ENCODE measurements at regions not wholly inside any gene's neighbourhood (a gene's known extent, or its start where the extent isn't known, plus 50 kb on each side); places are given as distances from the start of the nearest gene placed in this dataset.

DNA sequence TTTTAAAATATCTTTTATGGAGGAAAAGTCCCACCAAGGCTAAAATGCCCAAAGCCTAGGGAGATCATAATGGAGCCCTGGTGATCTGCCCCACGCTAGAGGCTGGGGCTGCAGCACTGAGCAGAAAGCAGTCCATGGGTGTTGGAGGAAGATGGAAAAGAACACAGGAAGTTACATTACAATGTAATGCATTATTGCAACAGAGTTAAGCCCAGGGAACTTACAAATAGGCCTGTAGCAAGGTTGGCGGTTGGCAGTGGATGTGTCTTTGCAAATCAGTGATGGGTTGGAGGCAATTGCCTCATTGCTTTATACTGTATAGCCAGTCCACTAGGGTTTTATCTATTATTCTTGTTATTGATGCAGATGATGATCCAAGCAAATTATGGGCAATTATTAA is 399.9 kb downstream of the NDFIP2 start:
- no peak overlapping the region for H3K27ac ChIP-seq (ENCODE audit: low read depth)
- H3K4me3 Mint-ChIP-seq: no peak overlapping the region
- no peak for TF ChIP-seq EZH2phosphoT487 (IDR thresholded peaks at IDR 0.05; ENCODE audit: unreplicated experiment)
- TF ChIP-seq POLR2AphosphoS5 (IDR thresholded peaks at IDR 0.05; ENCODE audit: low read depth): no peak
- TF ChIP-seq, protein P1, sequence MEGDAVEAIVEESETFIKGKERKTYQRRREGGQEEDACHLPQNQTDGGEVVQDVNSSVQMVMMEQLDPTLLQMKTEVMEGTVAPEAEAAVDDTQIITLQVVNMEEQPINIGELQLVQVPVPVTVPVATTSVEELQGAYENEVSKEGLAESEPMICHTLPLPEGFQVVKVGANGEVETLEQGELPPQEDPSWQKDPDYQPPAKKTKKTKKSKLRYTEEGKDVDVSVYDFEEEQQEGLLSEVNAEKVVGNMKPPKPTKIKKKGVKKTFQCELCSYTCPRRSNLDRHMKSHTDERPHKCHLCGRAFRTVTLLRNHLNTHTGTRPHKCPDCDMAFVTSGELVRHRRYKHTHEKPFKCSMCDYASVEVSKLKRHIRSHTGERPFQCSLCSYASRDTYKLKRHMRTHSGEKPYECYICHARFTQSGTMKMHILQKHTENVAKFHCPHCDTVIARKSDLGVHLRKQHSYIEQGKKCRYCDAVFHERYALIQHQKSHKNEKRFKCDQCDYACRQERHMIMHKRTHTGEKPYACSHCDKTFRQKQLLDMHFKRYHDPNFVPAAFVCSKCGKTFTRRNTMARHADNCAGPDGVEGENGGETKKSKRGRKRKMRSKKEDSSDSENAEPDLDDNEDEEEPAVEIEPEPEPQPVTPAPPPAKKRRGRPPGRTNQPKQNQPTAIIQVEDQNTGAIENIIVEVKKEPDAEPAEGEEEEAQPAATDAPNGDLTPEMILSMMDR (conservative IDR thresholded peaks at IDR 0.05; ENCODE audit: low read depth in 2 of 2): no peak
- TF ChIP-seq EZH2 (IDR thresholded peaks at IDR 0.05; ENCODE audit: low read depth, unreplicated experiment): no peak
- no peak for TF ChIP-seq CREB1 (CRISPR knock-in tag; IDR thresholded peaks at IDR 0.05; ENCODE audit: low read depth)
- no peak for TF ChIP-seq ZNF462 (CRISPR knock-in tag; IDR thresholded peaks at IDR 0.05)
- no peak for TF ChIP-seq NANOG (IDR thresholded peaks at IDR 0.05; ENCODE audit: borderline replicate concordance)
- no peak for TF ChIP-seq JUNB (IDR thresholded peaks at IDR 0.05; ENCODE audit: unreplicated experiment)
- no peak for TF ChIP-seq STAT1 (IDR thresholded peaks at IDR 0.05; ENCODE audit: unreplicated experiment)
- TF ChIP-seq ZNF331 (CRISPR knock-in tag; IDR thresholded peaks at IDR 0.05; ENCODE audit: low read depth): no peak
- no peak for TF ChIP-seq ZNF114 (CRISPR knock-in tag; IDR thresholded peaks at IDR 0.05)
- TF ChIP-seq, protein P2, sequence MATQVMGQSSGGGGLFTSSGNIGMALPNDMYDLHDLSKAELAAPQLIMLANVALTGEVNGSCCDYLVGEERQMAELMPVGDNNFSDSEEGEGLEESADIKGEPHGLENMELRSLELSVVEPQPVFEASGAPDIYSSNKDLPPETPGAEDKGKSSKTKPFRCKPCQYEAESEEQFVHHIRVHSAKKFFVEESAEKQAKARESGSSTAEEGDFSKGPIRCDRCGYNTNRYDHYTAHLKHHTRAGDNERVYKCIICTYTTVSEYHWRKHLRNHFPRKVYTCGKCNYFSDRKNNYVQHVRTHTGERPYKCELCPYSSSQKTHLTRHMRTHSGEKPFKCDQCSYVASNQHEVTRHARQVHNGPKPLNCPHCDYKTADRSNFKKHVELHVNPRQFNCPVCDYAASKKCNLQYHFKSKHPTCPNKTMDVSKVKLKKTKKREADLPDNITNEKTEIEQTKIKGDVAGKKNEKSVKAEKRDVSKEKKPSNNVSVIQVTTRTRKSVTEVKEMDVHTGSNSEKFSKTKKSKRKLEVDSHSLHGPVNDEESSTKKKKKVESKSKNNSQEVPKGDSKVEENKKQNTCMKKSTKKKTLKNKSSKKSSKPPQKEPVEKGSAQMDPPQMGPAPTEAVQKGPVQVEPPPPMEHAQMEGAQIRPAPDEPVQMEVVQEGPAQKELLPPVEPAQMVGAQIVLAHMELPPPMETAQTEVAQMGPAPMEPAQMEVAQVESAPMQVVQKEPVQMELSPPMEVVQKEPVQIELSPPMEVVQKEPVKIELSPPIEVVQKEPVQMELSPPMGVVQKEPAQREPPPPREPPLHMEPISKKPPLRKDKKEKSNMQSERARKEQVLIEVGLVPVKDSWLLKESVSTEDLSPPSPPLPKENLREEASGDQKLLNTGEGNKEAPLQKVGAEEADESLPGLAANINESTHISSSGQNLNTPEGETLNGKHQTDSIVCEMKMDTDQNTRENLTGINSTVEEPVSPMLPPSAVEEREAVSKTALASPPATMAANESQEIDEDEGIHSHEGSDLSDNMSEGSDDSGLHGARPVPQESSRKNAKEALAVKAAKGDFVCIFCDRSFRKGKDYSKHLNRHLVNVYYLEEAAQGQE (IDR thresholded peaks at IDR 0.05; ENCODE audit: unreplicated experiment): no peak
- TF ChIP-seq, protein P3, sequence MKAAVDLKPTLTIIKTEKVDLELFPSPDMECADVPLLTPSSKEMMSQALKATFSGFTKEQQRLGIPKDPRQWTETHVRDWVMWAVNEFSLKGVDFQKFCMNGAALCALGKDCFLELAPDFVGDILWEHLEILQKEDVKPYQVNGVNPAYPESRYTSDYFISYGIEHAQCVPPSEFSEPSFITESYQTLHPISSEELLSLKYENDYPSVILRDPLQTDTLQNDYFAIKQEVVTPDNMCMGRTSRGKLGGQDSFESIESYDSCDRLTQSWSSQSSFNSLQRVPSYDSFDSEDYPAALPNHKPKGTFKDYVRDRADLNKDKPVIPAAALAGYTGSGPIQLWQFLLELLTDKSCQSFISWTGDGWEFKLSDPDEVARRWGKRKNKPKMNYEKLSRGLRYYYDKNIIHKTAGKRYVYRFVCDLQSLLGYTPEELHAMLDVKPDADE (IDR thresholded peaks at IDR 0.05): no peak
- no peak overlapping the region; the same call in 1 of the 2 replicates for H3K27ac Mint-ChIP-seq
- H2AFZ ChIP-seq: no peak overlapping the region
- no peaks in the 10 kb centered on the region for H3K36me3 ChIP-seq (ENCODE audit: insufficient read depth)
- H4K20me1 ChIP-seq (replicated peaks; ENCODE audit: insufficient read depth): no peaks in the 10 kb centered on the region
- H3F3A ChIP-seq (replicated peaks; ENCODE audit: low read depth): no peaks in the 10 kb centered on the region
- no peaks in the 10 kb centered on the region for H3K27me3 ChIP-seq (ENCODE audit: insufficient read depth)
- 0 out of 3 replicates have a peak, but pooled peaks cover 3% of the 10 kb centered on the region for H3K36me3 Mint-ChIP-seq (ENCODE audit: low read depth)
- peaks cover 15% of the 10 kb centered on the region; the same call in 1 of the 2 replicates for H3K9me2 ChIP-seq (ENCODE audit: insufficient read depth)
- H3K4me3 ChIP-seq: no peak overlapping the region
- no peak overlapping the region for H3K4me2 ChIP-seq
- peaks cover 15% of the 10 kb centered on the region for H3K4me1 Mint-ChIP-seq
- DNase-seq (ENCODE audit: low spot score): no peak
- no peaks in the 10 kb centered on the region for H3K79me2 ChIP-seq (replicated peaks; ENCODE audit: insufficient read depth)
- no peaks in the 10 kb centered on the region for H3K4me1 ChIP-seq (ENCODE audit: insufficient read depth)
- no peak for ATAC-seq
- H3K9me3 Mint-ChIP-seq: 0 out of 3 replicates have a peak, but pooled peaks cover 4% of the 10 kb centered on the region
- H3K27me3 Mint-ChIP-seq (ENCODE audit: insufficient read depth, low read depth, poor library complexity): no peaks in the 10 kb centered on the region

All from GM23338 (cell line).